Neural cell (in vitro differentiated cells): ENCODE measurements at regions not wholly inside any gene's neighbourhood (a gene's known extent, or its start where the extent isn't known, plus 50 kb on each side); places are given as distances from the start of the nearest gene placed in this dataset.

Source experiments
- RAD21 ChIP-seq: fragments of 450-650 bp; conservative IDR thresholded peaks from 2 replicates; pipeline ENCODE4 v1.6.1; 2014; ENCODE audit warnings: antibody characterized with exemption, mild to moderate bottlenecking, moderate library complexity
- TAF1 ChIP-seq: IDR thresholded peaks from 2 replicates; pipeline ENCODE4 v1.6.1; 2012; ENCODE audit warnings: low read depth
- TF ChIP-seq, protein P1 (sequence below): fragments of 450-650 bp; IDR thresholded peaks from 2 replicates; pipeline ENCODE4 v1.5.1; 2014; ENCODE audit warnings: antibody characterized with exemption, mild to moderate bottlenecking, moderate library complexity; ENCODE audit not compliant: poor library complexity, severe bottlenecking
- TF ChIP-seq, protein P2 (sequence below): IDR thresholded peaks from 2 replicates; pipeline ENCODE4 v1.6.1; 2012; ENCODE audit warnings: borderline replicate concordance

- TF ChIP-seq, protein P1, sequence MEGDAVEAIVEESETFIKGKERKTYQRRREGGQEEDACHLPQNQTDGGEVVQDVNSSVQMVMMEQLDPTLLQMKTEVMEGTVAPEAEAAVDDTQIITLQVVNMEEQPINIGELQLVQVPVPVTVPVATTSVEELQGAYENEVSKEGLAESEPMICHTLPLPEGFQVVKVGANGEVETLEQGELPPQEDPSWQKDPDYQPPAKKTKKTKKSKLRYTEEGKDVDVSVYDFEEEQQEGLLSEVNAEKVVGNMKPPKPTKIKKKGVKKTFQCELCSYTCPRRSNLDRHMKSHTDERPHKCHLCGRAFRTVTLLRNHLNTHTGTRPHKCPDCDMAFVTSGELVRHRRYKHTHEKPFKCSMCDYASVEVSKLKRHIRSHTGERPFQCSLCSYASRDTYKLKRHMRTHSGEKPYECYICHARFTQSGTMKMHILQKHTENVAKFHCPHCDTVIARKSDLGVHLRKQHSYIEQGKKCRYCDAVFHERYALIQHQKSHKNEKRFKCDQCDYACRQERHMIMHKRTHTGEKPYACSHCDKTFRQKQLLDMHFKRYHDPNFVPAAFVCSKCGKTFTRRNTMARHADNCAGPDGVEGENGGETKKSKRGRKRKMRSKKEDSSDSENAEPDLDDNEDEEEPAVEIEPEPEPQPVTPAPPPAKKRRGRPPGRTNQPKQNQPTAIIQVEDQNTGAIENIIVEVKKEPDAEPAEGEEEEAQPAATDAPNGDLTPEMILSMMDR = no peak
- TF ChIP-seq TAF1 (no peak), RAD21 (no peak)
- TF ChIP-seq, protein P2, sequence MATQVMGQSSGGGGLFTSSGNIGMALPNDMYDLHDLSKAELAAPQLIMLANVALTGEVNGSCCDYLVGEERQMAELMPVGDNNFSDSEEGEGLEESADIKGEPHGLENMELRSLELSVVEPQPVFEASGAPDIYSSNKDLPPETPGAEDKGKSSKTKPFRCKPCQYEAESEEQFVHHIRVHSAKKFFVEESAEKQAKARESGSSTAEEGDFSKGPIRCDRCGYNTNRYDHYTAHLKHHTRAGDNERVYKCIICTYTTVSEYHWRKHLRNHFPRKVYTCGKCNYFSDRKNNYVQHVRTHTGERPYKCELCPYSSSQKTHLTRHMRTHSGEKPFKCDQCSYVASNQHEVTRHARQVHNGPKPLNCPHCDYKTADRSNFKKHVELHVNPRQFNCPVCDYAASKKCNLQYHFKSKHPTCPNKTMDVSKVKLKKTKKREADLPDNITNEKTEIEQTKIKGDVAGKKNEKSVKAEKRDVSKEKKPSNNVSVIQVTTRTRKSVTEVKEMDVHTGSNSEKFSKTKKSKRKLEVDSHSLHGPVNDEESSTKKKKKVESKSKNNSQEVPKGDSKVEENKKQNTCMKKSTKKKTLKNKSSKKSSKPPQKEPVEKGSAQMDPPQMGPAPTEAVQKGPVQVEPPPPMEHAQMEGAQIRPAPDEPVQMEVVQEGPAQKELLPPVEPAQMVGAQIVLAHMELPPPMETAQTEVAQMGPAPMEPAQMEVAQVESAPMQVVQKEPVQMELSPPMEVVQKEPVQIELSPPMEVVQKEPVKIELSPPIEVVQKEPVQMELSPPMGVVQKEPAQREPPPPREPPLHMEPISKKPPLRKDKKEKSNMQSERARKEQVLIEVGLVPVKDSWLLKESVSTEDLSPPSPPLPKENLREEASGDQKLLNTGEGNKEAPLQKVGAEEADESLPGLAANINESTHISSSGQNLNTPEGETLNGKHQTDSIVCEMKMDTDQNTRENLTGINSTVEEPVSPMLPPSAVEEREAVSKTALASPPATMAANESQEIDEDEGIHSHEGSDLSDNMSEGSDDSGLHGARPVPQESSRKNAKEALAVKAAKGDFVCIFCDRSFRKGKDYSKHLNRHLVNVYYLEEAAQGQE = no peak
Measured at GRCh38 chr5:143605403-143606005, 202.0 kb upstream of the NR3C1 start.
